ENCODE measurements at regions not wholly inside any gene's neighbourhood (a gene's known extent, or its start where the extent isn't known, plus 50 kb on each side); places are given as distances from the start of the nearest gene placed in this dataset.

- 0 out of 2 replicates have a peak, but pooled peaks have one; percentile 10 for TF ChIP-seq EHMT2 (IDR thresholded peaks at IDR 0.05)
- peak; percentile 11; the same call in 1 of the 2 replicates for TF ChIP-seq NFIC (IDR thresholded peaks at IDR 0.05)
- no peak for TF ChIP-seq ZNF408 (CRISPR knock-in tag; IDR thresholded peaks at IDR 0.05; ENCODE audit: low read depth)
- H2AFZ ChIP-seq (ENCODE audit: low read depth, low read length): peak overlapping the region; percentile 43
- H3K4me2 ChIP-seq (ENCODE audit: insufficient read depth, low read length): no peak overlapping the region
- no peaks in the 10 kb centered on the region; a peak in 2 of 5 replicates for H3K4me1 ChIP-seq (replicated peaks in 1 of 2; ENCODE audit: control insufficient read depth in 2 of 2, insufficient read depth in 2 of 2, low read length in 2 of 2)
- ChIA-PET CTCF (ENCODE audit: low intra/inter-chr PET ratio) (no interaction called here), POLR2A (no interaction called here)
- H3K9me1 ChIP-seq (ENCODE audit: control insufficient read depth, insufficient read depth, low read length): no peaks in the 10 kb centered on the region
- ATAC-seq: peak; percentile 42
- H3K9me3 ChIP-seq (replicated peaks; ENCODE audit: control insufficient read depth, insufficient read depth, low read depth, low read length): peaks cover 1% of the 10 kb centered on the region; the same call in 1 of the 2 replicates
- peak in 1 of 4 experiments; percentile 11 for DNase-seq (ENCODE audit: extremely low read depth in 1 of 4, low spot score in 3 of 4)
- no peaks in the 10 kb centered on the region for H3K36me3 ChIP-seq (ENCODE audit: control insufficient read depth, insufficient read depth, low read length)
- no TSS peak for BruUV-seq (replicated peaks)
- H3K27me3 ChIP-seq (ENCODE audit: control insufficient read depth in 2 of 2, insufficient read depth in 2 of 2, low read length in 2 of 2): no peaks in the 10 kb centered on the region
- WGBS (ENCODE audit: insufficient coverage, low coverage, missing lambda C conversion rate): 42% methylated on average over 4 of the region's 4 CpGs
- H3K4me3 ChIP-seq: no peak overlapping the region
- no peak overlapping the region for H3K9ac ChIP-seq (ENCODE audit: insufficient read depth in 1 of 2, low read depth in 2 of 2, low read length in 2 of 2)
- no peaks in the 10 kb centered on the region for H3K79me2 ChIP-seq (ENCODE audit: control insufficient read depth, insufficient read depth, low read length)
- intact Hi-C loops (cut with micrococcal nuclease): no loop called here
- in situ Hi-C loops (cut with MboI): no loop called here
- no peak for FAIRE-seq
- no peaks in the 10 kb centered on the region for H4K20me1 ChIP-seq (replicated peaks; ENCODE audit: control insufficient read depth, insufficient read depth, low read length)
- no peak overlapping the region for H3K27ac ChIP-seq (ENCODE audit: extremely low read depth, low read depth, low read length)
Observed at GRCh38 chr11:97814325-97814959, 1206.3 kb upstream of the CNTN5 start.

DNA sequence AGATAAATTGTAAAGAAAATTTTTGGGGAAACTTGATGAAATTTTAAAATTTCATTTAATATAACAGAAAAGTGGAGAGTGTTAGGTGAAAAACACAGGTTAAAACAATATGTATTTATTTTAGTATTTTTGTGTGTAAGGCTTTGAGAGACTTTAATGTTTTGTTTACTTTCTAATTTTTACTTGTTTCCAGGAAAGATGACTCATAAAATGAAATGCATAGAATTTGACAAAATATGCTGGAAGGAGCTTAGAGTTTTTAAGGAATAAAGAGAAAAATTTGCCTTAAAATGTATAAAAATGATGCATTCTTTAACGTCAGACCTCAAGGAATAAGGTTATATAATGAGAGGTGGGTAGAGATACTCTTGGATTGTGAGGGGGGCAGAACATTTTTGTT is 1205.1 kb upstream of the CNTN5 start:
- Histone ChIP-seq H3K27ac (ENCODE audit: extremely low read depth, low read depth, low read length) (no peak overlapping the region), H3K4me2 (ENCODE audit: insufficient read depth, low read length) (no peak overlapping the region), H2AFZ (ENCODE audit: low read depth, low read length) (0 out of 2 replicates have a peak overlapping the region, but pooled peaks have one; percentile 29), H3K9me3 (replicated peaks; ENCODE audit: control insufficient read depth, insufficient read depth, low read depth, low read length) (peaks cover 3% of the 10 kb centered on the region; the same call in 1 of the 2 replicates), H4K20me1 (replicated peaks; ENCODE audit: control insufficient read depth, insufficient read depth, low read length) (no peaks in the 10 kb centered on the region), H3K9me1 (ENCODE audit: control insufficient read depth, insufficient read depth, low read length) (no peaks in the 10 kb centered on the region), H3K4me1 (replicated peaks in 1 of 2; ENCODE audit: control insufficient read depth in 2 of 2, insufficient read depth in 2 of 2, low read length in 2 of 2) (no peaks in the 10 kb centered on the region; a peak in 2 of 5 replicates), H3K79me2 (ENCODE audit: control insufficient read depth, insufficient read depth, low read length) (no peaks in the 10 kb centered on the region), H3K4me3 (no peak overlapping the region), H3K9ac (ENCODE audit: insufficient read depth in 1 of 2, low read depth in 2 of 2, low read length in 2 of 2) (no peak overlapping the region), H3K27me3 (ENCODE audit: control insufficient read depth in 2 of 2, insufficient read depth in 2 of 2, low read length in 2 of 2) (no peaks in the 10 kb centered on the region), H3K36me3 (ENCODE audit: control insufficient read depth, insufficient read depth, low read length) (no peaks in the 10 kb centered on the region)
- in situ Hi-C loops (cut with MboI) (no loop called here), intact Hi-C loops (cut with micrococcal nuclease) (no loop called here)
- ChIA-PET CTCF (ENCODE audit: low intra/inter-chr PET ratio) (no interaction called here), POLR2A (no interaction called here)
- TF ChIP-seq, protein P1, sequence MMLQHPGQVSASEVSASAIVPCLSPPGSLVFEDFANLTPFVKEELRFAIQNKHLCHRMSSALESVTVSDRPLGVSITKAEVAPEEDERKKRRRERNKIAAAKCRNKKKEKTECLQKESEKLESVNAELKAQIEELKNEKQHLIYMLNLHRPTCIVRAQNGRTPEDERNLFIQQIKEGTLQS (IDR thresholded peaks at IDR 0.05): peak; percentile 43
- TF ChIP-seq, protein P1 (CRISPR knock-in tag; conservative IDR thresholded peaks at IDR 0.05): no peak
- TF ChIP-seq FOSL1 (tag; conservative IDR thresholded peaks at IDR 0.05) (peak; percentile 51; the same call in 1 of the 2 replicates), JUND (IDR thresholded peaks at IDR 0.05; ENCODE audit: borderline replicate concordance, low read depth, low read length) (0 out of 2 replicates have a peak, but pooled peaks have one; percentile 7), JUND (tag; IDR thresholded peaks at IDR 0.05; ENCODE audit: borderline replicate concordance, low read depth, low read length) (no peak), ZEB2 (IDR thresholded peaks at IDR 0.05) (no peak)
- no TSS peak for BruUV-seq (replicated peaks)
- DNase-seq (ENCODE audit: extremely low read depth in 1 of 4, low spot score in 3 of 4): no peak
- FAIRE-seq: no peak
- 0% methylated on average over 1 of the region's 1 CpG for WGBS (ENCODE audit: insufficient coverage, low coverage, missing lambda C conversion rate)
- no peak for ATAC-seq

Data from K562 (cell line).